GM12891 (cell line): ENCODE measurements at regions not wholly inside any gene's neighbourhood (a gene's known extent, or its start where the extent isn't known, plus 50 kb on each side); places are given as distances from the start of the nearest gene placed in this dataset.

Experiments
- DNase-seq: peaks from one replicate; pipeline ENCODE4 v3.0.0; 2011; ENCODE audit warnings: low spot score; ENCODE audit not compliant: insufficient read length
- FAIRE-seq: peaks from 2 replicates; lab custom pipeline; 2011; peaks lifted over from hg19 to GRCh38; lab: Jason Lieb, UNC
- PAX5 ChIP-seq: IDR thresholded peaks from 2 replicates; pipeline ENCODE4 v1.6.1; 2011; ENCODE audit warnings: low read length, moderate library complexity, mild to moderate bottlenecking; ENCODE audit not compliant: insufficient read depth, severe bottlenecking
- POLR2A ChIP-seq: IDR thresholded peaks from 2 replicates; pipeline ENCODE4 v1.6.1; 2011; ENCODE audit warnings: low read depth, low read length, control low read depth
- POLR2AphosphoS5 ChIP-seq: IDR thresholded peaks from 2 replicates; pipeline ENCODE4 v1.6.1; 2011; ENCODE audit warnings: low read depth, low read length, control low read depth
- POU2F2 ChIP-seq: IDR thresholded peaks from 2 replicates; pipeline ENCODE4 v1.6.1; 2011; ENCODE audit warnings: low read depth, mild to moderate bottlenecking, control low read depth, low read length, moderate library complexity
- SPI1 ChIP-seq: IDR thresholded peaks from 2 replicates; pipeline ENCODE4 v1.6.1; 2011; ENCODE audit warnings: low read depth, low read length, control low read depth
- TAF1 ChIP-seq: IDR thresholded peaks from 2 replicates; pipeline ENCODE4 v1.6.1; 2011; ENCODE audit warnings: low read depth, low read length, control low read depth

GRCh38 chr7:128161466-128162125 lies 79.5 kb upstream of the LEP start:
- FAIRE-seq = no peak
- no peak for DNase-seq
- TF ChIP-seq POLR2AphosphoS5 (no peak), TAF1 (no peak), SPI1 (no peak), PAX5 (no peak), POU2F2 (no peak), POLR2A (no peak)

GRCh38 chr7:128162666-128163065 lies 78.4 kb upstream of the LEP start:
- no peak for DNase-seq
- FAIRE-seq = no peak

GRCh38 chr7:128163473-128163872 lies 77.6 kb upstream of the LEP start:
- DNase-seq (no peak), FAIRE-seq (no peak)
- TF ChIP-seq TAF1 (no peak), PAX5 (no peak), SPI1 (no peak), POU2F2 (no peak), POLR2AphosphoS5 (no peak), POLR2A (no peak)

More at GRCh38 chr7:128162666-128163065, 78.4 kb upstream of the LEP start:
- TF ChIP-seq TAF1 (no peak), POLR2A (no peak), SPI1 (no peak), PAX5 (no peak), POLR2AphosphoS5 (no peak), POU2F2 (no peak)

- DNase-seq = no peak
- no peak for TF ChIP-seq POLR2AphosphoS5
- FAIRE-seq = no peak
Measured at GRCh38 chr7:128164061-128164954, 76.8 kb upstream of the LEP start.

GRCh38 chr7:128164955-128165670 lies 76.0 kb upstream of the LEP start:
- TF ChIP-seq TAF1 (no peak), SPI1 (no peak), POLR2AphosphoS5 (no peak), PAX5 (no peak), POLR2A (no peak), POU2F2 (no peak)
- FAIRE-seq (no peak), DNase-seq (no peak)

- DNase-seq (no peak), FAIRE-seq (no peak)
- TF ChIP-seq SPI1 (no peak), POLR2AphosphoS5 (no peak), POU2F2 (no peak), TAF1 (no peak), PAX5 (no peak), POLR2A (no peak)
Measured at GRCh38 chr7:128165927-128166420, 75.1 kb upstream of the LEP start.

GRCh38 chr7:128166603-128167041 lies 74.5 kb upstream of the LEP start:
- no peak for FAIRE-seq
- DNase-seq = no peak
- TF ChIP-seq POU2F2 = no peak
- TF ChIP-seq TAF1 = no peak
- TF ChIP-seq SPI1 = no peak

GRCh38 chr7:128167042-128167701 lies 73.9 kb upstream of the LEP start:
- TF ChIP-seq SPI1 (no peak), PAX5 (no peak), POU2F2 (no peak), TAF1 (no peak), POLR2A (no peak), POLR2AphosphoS5 (no peak)
- no peak for FAIRE-seq
- DNase-seq = peak; percentile 37

GRCh38 chr7:128167791-128168666 lies 73.0 kb upstream of the LEP start:
- FAIRE-seq (no peak), DNase-seq (no peak)

More at GRCh38 chr7:128167791-128168666, 73.0 kb upstream of the LEP start:
- TF ChIP-seq PAX5 (no peak), POLR2A (no peak), SPI1 (no peak), POLR2AphosphoS5 (no peak), POU2F2 (no peak), TAF1 (no peak)
